Esophagus squamous epithelium (tissue), 5 donors: ENCODE measurements at regions not wholly inside any gene's neighbourhood (a gene's known extent, or its start where the extent isn't known, plus 50 kb on each side); places are given as distances from the start of the nearest gene placed in this dataset.

Source experiments
- DNase-seq: peaks from one replicate; lab custom pipeline; 2025; lab: John Stamatoyannopoulos, UW
- H3K27ac ChIP-seq, 4 donors: fragments of 200-600 bp; sonication (generic); one replicate each; pipeline ENCODE4 v1.5.1; 2016 to 2019; ENCODE audit warnings: mild to moderate bottlenecking in 1 of 4
- H3K27me3 ChIP-seq, 4 donors: fragments of 200-600 bp; sonication (generic); 1 replicate in 3 of 4; 2 replicates in 1 of 4; pipeline versions ENCODE4 v1.5.1 to v1.6.0; 2017 to 2021; ENCODE audit warnings: antibody characterized with exemption in 1 of 4
- H3K36me3 ChIP-seq, 3 donors: fragments of 200-600 bp; sonication (generic); one replicate each; pipeline ENCODE4 v1.5.1; 2016 to 2019
- H3K4me1 ChIP-seq, 3 donors: fragments of 200-600 bp; sonication (generic); one replicate each; pipeline ENCODE4 v1.5.1; 2017 to 2019
- H3K4me3 ChIP-seq, 4 donors: fragments of 200-600 bp; sonication (generic); 1 replicate in 3 of 4; 2 replicates in 1 of 4; pipeline ENCODE4 v1.5.1; 2016 to 2019; ENCODE audit warnings: mild to moderate bottlenecking in 2 of 4, moderate library complexity in 1 of 4
- H3K9me3 ChIP-seq, 3 donors: fragments of 200-600 bp; sonication (generic); one replicate each; pipeline ENCODE4 v1.5.1; 2016 to 2019
- CTCF ChIP-seq, 6 experiments: fragments of 450-650 bp in 4 of 6; fragments of 200-600 bp in 2 of 6; sonication (generic) in 2 of 6; IDR thresholded peaks; one replicate each; pipeline ENCODE4 v1.5.1; 2016 to 2019; ENCODE audit warnings: antibody characterized with exemption in 6 of 6, mild to moderate bottlenecking in 4 of 6, moderate library complexity in 4 of 6
- POLR2A ChIP-seq, 4 donors: fragments of 450-650 bp; IDR thresholded peaks; one replicate each; pipeline ENCODE4 v1.6.1; 2017; ENCODE audit warnings: antibody characterized with exemption in 4 of 4, mild to moderate bottlenecking in 4 of 4, moderate library complexity in 3 of 4
- WGBS, 2 donors: methylation state at CpG; one replicate each; pipeline ENCODE4 v1.1.5; 2018; 5-methylcytosine and 5-hydroxymethylcytosine counted together
- intact Hi-C: fragments of 100-400 bp; cut with DNase I; formaldehyde crosslinking; loops from one replicate; pipeline ENCODE4 v1.15.0; 2022
- donor health status: DM: yes; HTN: yes; CAD: no.

GRCh38 chr6:166842607-166843006 lies 113.7 kb downstream of the RNASET2 start:
- no peak overlapping the region for H3K27ac ChIP-seq
- no peaks in the 10 kb centered on the region for H3K36me3 ChIP-seq
- TF ChIP-seq POLR2A (IDR thresholded peaks at IDR 0.05) (no peak), CTCF (IDR thresholded peaks at IDR 0.05) (no peak)
- intact Hi-C loops, result no loop called here
- H3K4me1 ChIP-seq, result no peaks in the 10 kb centered on the region
- no peaks in the 10 kb centered on the region for H3K27me3 ChIP-seq
- WGBS, 2 donors, result 88 to 92% methylated on average over 8 to 10 of the region's 10 CpGs
- H3K4me3 ChIP-seq, result no peak overlapping the region
- no peak for DNase-seq
- no peaks in the 10 kb centered on the region for H3K9me3 ChIP-seq

GRCh38 chr6:166841216-166841615 lies 115.1 kb downstream of the RNASET2 start:
- 88 to 92% methylated on average over 7 of the region's 7 CpGs for WGBS, 2 donors
- H3K36me3 ChIP-seq, result no peaks in the 10 kb centered on the region
- no peaks in the 10 kb centered on the region for H3K27me3 ChIP-seq

GRCh38 chr6:166839569-166839968 lies 116.8 kb downstream of the RNASET2 start:
- Histone ChIP-seq H3K27me3 (no peaks in the 10 kb centered on the region), H3K27ac (no peak overlapping the region), H3K4me3 (no peak overlapping the region), H3K36me3 (no peaks in the 10 kb centered on the region), H3K9me3 (no peaks in the 10 kb centered on the region), H3K4me1 (no peaks in the 10 kb centered on the region)
- 45 to 48% methylated on average over 3 of the region's 3 CpGs for WGBS, 2 donors
- intact Hi-C loops, result no loop called here
- TF ChIP-seq POLR2A (IDR thresholded peaks at IDR 0.05) (no peak), CTCF (IDR thresholded peaks at IDR 0.05) (no peak)
- DNase-seq, result no peak

More at GRCh38 chr6:166841216-166841615, 115.1 kb downstream of the RNASET2 start:
- intact Hi-C loops, result no loop called here
- H3K4me1 ChIP-seq, result no peaks in the 10 kb centered on the region
- DNase-seq, result no peak
- TF ChIP-seq CTCF (IDR thresholded peaks at IDR 0.05), result no peak
- no peak for TF ChIP-seq POLR2A (IDR thresholded peaks at IDR 0.05)
- H3K4me3 ChIP-seq, result no peak overlapping the region
- H3K9me3 ChIP-seq, result no peaks in the 10 kb centered on the region
- H3K27ac ChIP-seq, result no peak overlapping the region

- no peaks in the 10 kb centered on the region for H3K36me3 ChIP-seq
- H3K4me1 ChIP-seq, result no peaks in the 10 kb centered on the region
- intact Hi-C loops, result no loop called here
- no peaks in the 10 kb centered on the region for H3K9me3 ChIP-seq
- no peaks in the 10 kb centered on the region for H3K27me3 ChIP-seq
- 76 to 81% methylated on average over 10 of the region's 10 CpGs for WGBS, 2 donors
- TF ChIP-seq POLR2A (IDR thresholded peaks at IDR 0.05), result no peak
- TF ChIP-seq CTCF (IDR thresholded peaks at IDR 0.05), result no peak
- H3K27ac ChIP-seq, result no peak overlapping the region
- DNase-seq, result no peak
- no peak overlapping the region for H3K4me3 ChIP-seq
These were observed 117.4 kb downstream of the RNASET2 start for GRCh38 chr6:166838987-166839386.

- TF ChIP-seq POLR2A (IDR thresholded peaks at IDR 0.05) (no peak), CTCF (IDR thresholded peaks at IDR 0.05) (no peak)
- Histone ChIP-seq H3K27me3 (no peaks in the 10 kb centered on the region), H3K4me3 (no peak overlapping the region), H3K36me3 (no peaks in the 10 kb centered on the region), H3K4me1 (no peaks in the 10 kb centered on the region), H3K9me3 (no peaks in the 10 kb centered on the region), H3K27ac (no peak overlapping the region)
- no peak for DNase-seq
- intact Hi-C loops, result no loop called here
- 95% methylated on average over 4 of the region's 33 CpGs; no CpG with 5 or more reads in 1 of the 2 donors for WGBS, 2 donors
These were observed 119.3 kb downstream of the RNASET2 start for GRCh38 chr6:166836785-166837718.
